GM19468 (cell line): ENCODE measurements at regions not wholly inside any gene's neighbourhood (a gene's known extent, or its start where the extent isn't known, plus 50 kb on each side); places are given as distances from the start of the nearest gene placed in this dataset.
"Not testable (repeated sequence)": the region's sequence is repeated elsewhere in the genome, so short reads cannot be mapped to it uniquely, and the experiment has no call there.

ENCODE experiments used
- ATAC-seq: cut with Tn5 transposase; IDR thresholded peaks from one replicate; pipeline ENCODE4 v1.9.1; 2021; ENCODE audit warnings: mild to moderate bottlenecking, moderate library complexity, moderate number of reproducible peaks; ENCODE audit not compliant: unreplicated experiment; ENCODE audit errors: extremely low read depth

DNA sequence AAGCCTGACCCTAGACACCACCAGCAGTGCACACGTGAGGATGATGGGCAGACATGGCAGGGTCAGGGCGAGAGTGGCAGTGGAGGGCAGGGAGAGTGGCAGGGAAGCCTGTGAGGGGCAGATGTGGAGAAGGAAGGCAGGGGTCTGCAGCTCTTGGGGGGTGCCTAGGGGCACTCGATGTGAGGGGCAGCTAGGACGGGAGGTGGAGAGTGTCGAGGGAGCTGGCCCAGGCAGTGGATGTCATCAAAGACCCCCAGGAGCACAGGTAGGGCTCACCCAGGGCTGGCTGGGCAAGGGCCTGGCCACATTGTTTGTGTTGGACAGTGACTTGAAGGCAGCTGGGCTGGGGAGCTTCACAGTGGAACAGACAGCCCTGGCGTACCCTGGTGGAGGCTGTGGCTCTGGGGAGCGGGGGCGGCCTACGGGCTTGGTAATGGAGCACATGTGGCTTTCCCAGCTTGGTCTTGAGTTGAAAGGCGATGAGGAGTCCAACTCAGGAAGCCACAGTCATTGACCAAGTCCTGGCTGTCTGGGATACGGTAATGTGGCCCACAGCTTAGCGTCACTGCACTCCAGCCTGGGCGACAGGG, 87.1 kb downstream of the RTP5 start:
- ATAC-seq, result no peak

DNA sequence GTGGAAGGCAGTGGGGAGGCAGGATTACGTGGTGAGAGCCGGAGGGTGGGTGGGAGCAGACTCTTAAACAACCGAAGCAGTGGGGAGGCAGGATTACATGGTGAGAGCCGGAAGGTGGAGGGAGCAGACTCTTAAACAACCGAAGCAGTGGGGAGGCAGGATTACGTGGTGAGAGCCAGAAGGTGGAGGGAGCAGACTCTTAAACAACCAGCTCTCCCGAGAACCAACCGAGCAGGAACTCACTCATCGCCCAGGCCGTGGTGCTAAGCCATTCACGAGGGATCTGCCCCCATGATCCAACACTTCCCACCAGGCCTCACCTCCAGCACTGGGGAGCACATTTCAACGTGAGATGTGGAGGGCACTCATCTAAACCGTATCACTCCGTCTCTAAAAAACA, 87.7 kb downstream of the RTP5 start:
- no peak for ATAC-seq

DNA sequence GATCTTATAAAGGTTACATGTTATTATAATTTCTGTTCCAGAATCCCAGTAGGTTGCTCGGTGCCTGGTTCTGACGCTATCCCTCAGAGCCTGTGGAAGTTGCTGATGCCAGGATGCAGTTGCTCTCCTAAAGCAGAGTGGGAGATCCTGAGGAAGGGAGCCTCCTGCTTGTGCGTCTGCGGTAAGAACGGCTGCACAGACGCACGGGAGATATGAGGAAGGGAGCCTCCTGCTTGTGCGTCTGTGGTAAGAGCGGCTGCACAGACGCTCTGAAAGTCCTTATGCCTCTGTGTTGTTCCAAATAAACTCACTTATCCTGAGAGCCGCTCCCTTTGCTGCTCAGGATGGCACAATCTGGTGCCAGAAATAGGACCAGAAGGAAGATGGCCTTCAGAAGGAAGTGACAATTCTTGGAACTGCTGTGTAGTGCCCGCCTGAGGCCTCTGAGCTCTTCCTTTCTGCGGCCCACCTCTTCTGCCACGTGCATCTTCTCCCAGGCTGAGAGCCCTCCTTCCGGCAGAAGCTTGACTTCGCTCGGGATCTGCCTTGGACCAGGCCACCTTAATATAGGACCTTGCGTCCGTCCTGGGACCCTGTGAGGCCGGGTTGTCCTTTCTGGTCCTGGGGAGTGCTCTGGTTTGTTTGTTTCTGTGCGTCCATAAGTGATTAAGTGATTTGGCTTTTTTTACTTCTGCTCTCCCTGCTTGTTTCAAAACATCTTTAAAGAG, 89.5 kb downstream of the RTP5 start:
- no peak for ATAC-seq

GRCh38 chr2:241959751-241960269, 90.3 kb downstream of the RTP5 start:
- ATAC-seq, result no peak

GRCh38 chr2:241961454-241961853, 91.9 kb downstream of the RTP5 start:
- ATAC-seq, result no peak

- no peak for ATAC-seq
These were observed 94.6 kb downstream of the RTP5 start for GRCh38 chr2:241964133-241964532.

DNA sequence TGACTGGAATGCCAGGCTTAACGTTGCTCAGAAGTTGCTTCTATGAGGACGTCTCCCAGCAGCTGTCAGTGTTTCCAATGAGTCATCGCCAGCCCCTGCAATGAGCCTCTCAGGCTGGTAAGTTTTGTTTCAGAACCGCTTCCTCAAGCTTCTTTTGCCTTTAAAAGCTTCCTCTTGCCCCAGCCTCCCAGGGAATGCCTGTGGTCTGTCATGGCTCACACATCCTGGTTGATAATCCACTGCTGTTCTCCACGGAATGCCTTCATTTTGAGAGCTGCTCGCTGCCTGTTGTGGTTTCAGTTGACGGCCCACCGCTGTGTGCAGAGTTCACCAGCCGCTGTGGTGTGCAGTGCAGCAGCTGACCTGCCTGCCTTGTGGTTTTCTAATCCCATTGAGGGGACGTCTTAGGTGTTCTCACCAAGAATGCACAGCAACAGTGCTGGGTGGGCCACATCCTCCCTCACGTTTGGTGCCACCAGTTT, 96.4 kb downstream of the RTP5 start:
- ATAC-seq, result peak; percentile 31

- no peak for ATAC-seq
These were observed 97.3 kb downstream of the RTP5 start for GRCh38 chr2:241966647-241967466.

- ATAC-seq, result no peak
These were observed 98.1 kb downstream of the RTP5 start for GRCh38 chr2:241967467-241968144.

DNA sequence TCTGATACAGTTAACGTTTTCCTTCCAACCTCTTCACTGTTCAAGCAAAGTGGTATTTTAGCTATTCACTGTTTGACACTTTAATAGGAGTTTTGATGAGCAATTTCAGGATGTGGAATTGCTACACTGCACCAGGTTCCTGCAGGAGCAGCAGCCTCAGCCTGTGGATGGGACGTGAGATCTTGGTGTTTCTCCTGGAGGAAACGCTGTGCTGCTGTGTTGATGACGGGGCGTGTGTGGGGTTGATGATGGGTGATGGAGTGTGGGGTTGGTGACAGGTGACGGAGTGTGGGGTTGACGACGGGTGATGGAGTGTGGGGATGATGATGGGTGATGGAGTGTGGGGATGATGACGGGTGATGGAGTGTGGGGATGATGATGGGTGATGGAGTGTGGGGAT, 98.9 kb downstream of the RTP5 start:
- no peak for ATAC-seq

DNA sequence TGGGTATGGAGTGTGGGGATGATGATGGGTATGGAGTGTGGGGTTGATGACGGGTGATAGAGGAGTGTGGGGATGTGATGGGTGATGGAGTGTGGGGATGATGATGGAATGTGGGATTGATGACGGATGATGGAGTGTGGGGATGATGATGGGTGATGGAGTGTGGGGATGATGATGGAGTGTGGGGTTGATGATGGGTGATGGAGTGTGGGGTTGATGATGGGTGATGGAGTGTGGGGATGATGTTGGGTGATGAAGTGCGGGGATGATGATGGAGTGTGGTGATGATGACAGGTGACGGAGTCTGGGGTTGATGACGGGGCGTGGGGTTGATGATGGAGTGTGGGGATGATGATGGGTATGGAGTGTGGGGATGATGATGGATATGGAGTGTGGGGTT, 99.7 kb downstream of the RTP5 start:
- ATAC-seq, result not testable (repeated sequence)

GRCh38 chr2:241970716-241971115, 101.2 kb downstream of the RTP5 start:
- ATAC-seq, result no peak

GRCh38 chr2:241974096-241974495, 104.6 kb downstream of the RTP5 start:
- no peak for ATAC-seq

GRCh38 chr2:241974851-241975592, 105.5 kb downstream of the RTP5 start:
- no peak for ATAC-seq

GRCh38 chr2:241975593-241976284, 106.2 kb downstream of the RTP5 start:
- ATAC-seq, result no peak

- no peak for ATAC-seq
These were observed 106.8 kb downstream of the RTP5 start for GRCh38 chr2:241976296-241976695.

DNA sequence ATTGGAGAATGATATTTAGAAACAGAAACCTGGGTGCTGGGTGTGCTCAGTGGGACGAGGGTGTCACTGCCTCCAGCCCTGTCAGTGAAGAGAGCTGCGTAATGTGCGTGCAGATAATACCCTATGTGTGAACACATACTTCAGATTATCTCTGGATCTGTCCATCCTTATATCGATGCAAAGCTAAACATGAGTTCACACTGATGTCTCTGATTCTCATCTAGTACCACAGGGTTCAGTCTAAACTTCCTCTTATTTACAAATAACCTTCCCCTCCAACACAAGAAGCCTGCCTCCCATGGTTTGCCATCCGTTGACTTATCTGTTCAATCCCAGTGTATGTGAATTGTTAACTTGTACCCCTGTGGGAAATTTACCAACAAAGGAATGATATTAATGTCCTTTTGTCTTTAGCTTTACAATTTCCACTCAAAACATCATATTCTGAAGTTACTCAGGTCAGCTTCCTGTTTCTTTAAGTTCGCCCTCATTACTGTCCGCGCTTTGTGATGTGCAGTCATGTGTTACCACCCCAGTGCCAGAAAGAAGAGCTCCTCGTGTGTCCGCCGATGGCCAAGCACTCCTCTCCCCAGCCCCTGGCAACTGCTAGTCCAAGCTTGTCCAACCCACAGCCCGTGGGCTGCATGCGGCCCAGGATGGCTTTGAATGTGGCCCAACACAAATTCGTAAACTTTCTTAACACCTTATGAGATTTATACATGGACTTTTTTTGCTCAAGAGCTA, 108.2 kb downstream of the RTP5 start:
- ATAC-seq, result no peak

- no peak for ATAC-seq
These were observed 109.1 kb downstream of the RTP5 start for GRCh38 chr2:241978670-241979069.
